Glutamatergic neuron (in vitro differentiated cells): ENCODE measurements at regions not wholly inside any gene's neighbourhood (a gene's known extent, or its start where the extent isn't known, plus 50 kb on each side); places are given as distances from the start of the nearest gene placed in this dataset.

ENCODE experiments used
- DNase-seq: peaks from one replicate; pipeline ENCODE4 v3.0.0; 2022
- H3K27ac Mint-ChIP-seq: one replicate; pipeline ENCODE4 v1.8.0; 2020; ENCODE audit warnings: mild to moderate bottlenecking, mixed read lengths, inconsistent platforms; ENCODE audit not compliant: unreplicated experiment
- H3K27me3 Mint-ChIP-seq: one replicate; pipeline ENCODE4 v1.8.0; 2020; ENCODE audit warnings: mild to moderate bottlenecking, moderate library complexity, mixed read lengths, inconsistent platforms; ENCODE audit not compliant: unreplicated experiment
- H3K36me3 Mint-ChIP-seq: one replicate; pipeline ENCODE4 v1.8.0; 2020; ENCODE audit warnings: mild to moderate bottlenecking, mixed read lengths, inconsistent platforms; ENCODE audit not compliant: unreplicated experiment
- H3K4me1 Mint-ChIP-seq: one replicate; pipeline ENCODE4 v1.8.0; 2020; ENCODE audit warnings: mild to moderate bottlenecking, low read depth, mixed read lengths, inconsistent platforms; ENCODE audit not compliant: unreplicated experiment
- H3K4me3 Mint-ChIP-seq: one replicate; pipeline ENCODE4 v1.8.0; 2020; ENCODE audit warnings: mild to moderate bottlenecking, mixed read lengths, inconsistent platforms; ENCODE audit not compliant: unreplicated experiment
- H3K9me3 Mint-ChIP-seq: one replicate; pipeline ENCODE4 v1.8.0; 2020; ENCODE audit warnings: mild to moderate bottlenecking, moderate library complexity, mixed read lengths, inconsistent platforms; ENCODE audit not compliant: unreplicated experiment
- CTCF ChIP-seq: fragments of 200-600 bp; sonication (generic); IDR thresholded peaks from one replicate; pipeline ENCODE4 v1.5.0; 2021; ENCODE audit not compliant: partially characterized antibody, unreplicated experiment

GRCh38 chr22:47380692-47381091 is 618.2 kb downstream of the TBC1D22A start:
- Mint-ChIP-seq H3K27ac (no peak overlapping the region), H3K4me3 (no peak overlapping the region), H3K4me1 (no peaks in the 10 kb centered on the region), H3K36me3 (peaks cover 22% of the 10 kb centered on the region), H3K27me3 (peaks cover 11% of the 10 kb centered on the region), H3K9me3 (peaks cover 32% of the 10 kb centered on the region)
- DNase-seq, result no peak
- no peak for TF ChIP-seq CTCF

- peaks cover 8% of the 10 kb centered on the region for H3K27me3 Mint-ChIP-seq
- no peak for DNase-seq
- H3K27ac Mint-ChIP-seq, result no peak overlapping the region
- no peaks in the 10 kb centered on the region for H3K4me1 Mint-ChIP-seq
- TF ChIP-seq CTCF, result no peak
- peaks cover 33% of the 10 kb centered on the region for H3K9me3 Mint-ChIP-seq
- no peak overlapping the region for H3K4me3 Mint-ChIP-seq
- peaks cover 22% of the 10 kb centered on the region for H3K36me3 Mint-ChIP-seq
Observed at GRCh38 chr22:47379037-47379436, 616.6 kb downstream of the TBC1D22A start.

GRCh38 chr22:47377926-47378560 is 615.6 kb downstream of the TBC1D22A start:
- TF ChIP-seq CTCF, result no peak
- Mint-ChIP-seq H3K27ac (no peak overlapping the region), H3K4me1 (no peaks in the 10 kb centered on the region), H3K9me3 (peaks cover 32% of the 10 kb centered on the region), H3K27me3 (peaks cover 8% of the 10 kb centered on the region), H3K4me3 (no peak overlapping the region), H3K36me3 (peaks cover 22% of the 10 kb centered on the region)
- DNase-seq, result no peak

GRCh38 chr22:47376901-47377505 is 614.6 kb downstream of the TBC1D22A start:
- Mint-ChIP-seq H3K4me3 (no peak overlapping the region), H3K27ac (no peak overlapping the region), H3K27me3 (peaks cover 8% of the 10 kb centered on the region), H3K36me3 (peaks cover 27% of the 10 kb centered on the region), H3K4me1 (no peaks in the 10 kb centered on the region), H3K9me3 (peaks cover 36% of the 10 kb centered on the region)
- DNase-seq, result no peak
- no peak for TF ChIP-seq CTCF

- no peaks in the 10 kb centered on the region for H3K4me1 Mint-ChIP-seq
- peaks cover 20% of the 10 kb centered on the region for H3K36me3 Mint-ChIP-seq
- no peak overlapping the region for H3K4me3 Mint-ChIP-seq
- no peak for TF ChIP-seq CTCF
- H3K27ac Mint-ChIP-seq, result no peak overlapping the region
- H3K9me3 Mint-ChIP-seq, result peaks cover 32% of the 10 kb centered on the region
- no peak for DNase-seq
- peaks cover 11% of the 10 kb centered on the region for H3K27me3 Mint-ChIP-seq
Observed at GRCh38 chr22:47376322-47376700, 613.9 kb downstream of the TBC1D22A start.
